Keratinocyte (primary cell): ENCODE measurements at regions not wholly inside any gene's neighbourhood (a gene's known extent, or its start where the extent isn't known, plus 50 kb on each side); places are given as distances from the start of the nearest gene placed in this dataset.

Experiments
- EZH2 ChIP-seq: IDR thresholded peaks from one replicate; pipeline ENCODE4 v1.6.1; 2012; ENCODE audit warnings: inconsistent platforms, mild to moderate bottlenecking, low read length, moderate library complexity
- TF ChIP-seq, protein P1 (sequence below), 3 experiments: IDR thresholded peaks in 1 of 3; conservative IDR thresholded peaks in 1 of 3; optimal IDR thresholded peaks in 1 of 3; 2 replicates in 2 of 3; 3 replicates in 1 of 3; pipeline versions ENCODE3 to v1.5.1; 2011; ENCODE audit warnings: low read length in 3 of 3, mild to moderate bottlenecking in 3 of 3, moderate library complexity in 2 of 3, control low read depth in 1 of 3, inconsistent platforms in 1 of 3; ENCODE audit not compliant: insufficient read depth in 2 of 3; ENCODE audit errors: extremely low read depth in 1 of 3

DNA sequence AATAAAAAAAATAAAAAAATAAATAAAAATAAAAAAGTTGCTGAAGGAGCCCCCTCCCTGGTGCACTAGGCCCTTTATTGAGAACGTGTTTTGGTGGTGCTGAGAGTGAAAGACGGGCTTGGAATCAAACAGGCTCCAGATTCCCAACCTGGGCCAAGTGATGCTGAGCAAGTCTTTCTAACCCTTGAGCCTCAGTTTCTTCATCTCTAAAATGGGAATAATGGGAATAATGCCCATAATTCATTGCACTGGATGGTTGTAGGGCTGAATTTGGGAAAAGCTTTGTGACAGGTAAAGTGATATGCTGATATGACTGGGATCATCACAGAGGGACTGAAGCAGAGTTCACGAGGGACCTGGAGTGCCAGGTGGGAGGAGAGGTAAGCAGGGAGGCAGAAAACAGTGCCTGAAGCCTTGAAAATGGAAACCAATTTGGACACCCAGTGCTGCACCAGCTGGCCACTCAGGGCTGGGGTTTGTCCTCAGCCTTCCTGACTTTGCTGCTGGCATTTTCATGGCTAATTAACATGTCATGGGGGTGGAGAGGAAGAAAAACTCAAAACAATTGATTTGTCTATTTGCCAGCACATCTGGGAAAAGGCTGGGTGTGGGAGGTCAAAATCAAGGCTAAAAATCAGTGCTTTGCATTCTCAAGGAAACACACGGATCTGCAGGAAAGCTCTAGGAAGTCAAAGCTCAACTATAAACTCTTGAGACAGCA lies 241.3 kb downstream of the LOXHD1 start:
- TF ChIP-seq, protein P1, sequence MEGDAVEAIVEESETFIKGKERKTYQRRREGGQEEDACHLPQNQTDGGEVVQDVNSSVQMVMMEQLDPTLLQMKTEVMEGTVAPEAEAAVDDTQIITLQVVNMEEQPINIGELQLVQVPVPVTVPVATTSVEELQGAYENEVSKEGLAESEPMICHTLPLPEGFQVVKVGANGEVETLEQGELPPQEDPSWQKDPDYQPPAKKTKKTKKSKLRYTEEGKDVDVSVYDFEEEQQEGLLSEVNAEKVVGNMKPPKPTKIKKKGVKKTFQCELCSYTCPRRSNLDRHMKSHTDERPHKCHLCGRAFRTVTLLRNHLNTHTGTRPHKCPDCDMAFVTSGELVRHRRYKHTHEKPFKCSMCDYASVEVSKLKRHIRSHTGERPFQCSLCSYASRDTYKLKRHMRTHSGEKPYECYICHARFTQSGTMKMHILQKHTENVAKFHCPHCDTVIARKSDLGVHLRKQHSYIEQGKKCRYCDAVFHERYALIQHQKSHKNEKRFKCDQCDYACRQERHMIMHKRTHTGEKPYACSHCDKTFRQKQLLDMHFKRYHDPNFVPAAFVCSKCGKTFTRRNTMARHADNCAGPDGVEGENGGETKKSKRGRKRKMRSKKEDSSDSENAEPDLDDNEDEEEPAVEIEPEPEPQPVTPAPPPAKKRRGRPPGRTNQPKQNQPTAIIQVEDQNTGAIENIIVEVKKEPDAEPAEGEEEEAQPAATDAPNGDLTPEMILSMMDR (optimal IDR thresholded peaks at IDR 0.05 in 1 of 3, IDR thresholded peaks at IDR 0.05 in 1 of 3, conservative IDR thresholded peaks at IDR 0.05 in 1 of 3; ENCODE audit: extremely low read depth in 1 of 3, insufficient read depth in 2 of 3, low read length in 3 of 3) = no peak
- TF ChIP-seq EZH2 = no peak
